ENCODE measurements at regions not wholly inside any gene's neighbourhood (a gene's known extent, or its start where the extent isn't known, plus 50 kb on each side); places are given as distances from the start of the nearest gene placed in this dataset.

- no peak overlapping the region for H3K27ac ChIP-seq (ENCODE audit: low read depth, low read length)
- no TSS peak for BruUV-seq (replicated peaks)
- no peak overlapping the region for H3K4me2 ChIP-seq (ENCODE audit: low read length)
- ChIA-PET POLR2A (no interaction called here), CTCF (no interaction called here), RAD21 (ENCODE audit: low non-redundant PET in 1 of 2, low total read pairs in 2 of 2, uncharacterized antibody in 2 of 2, unreplicated experiment in 2 of 2) (no interaction called here)
- no peak for TF ChIP-seq POLR2A (IDR thresholded peaks at IDR 0.05; ENCODE audit: borderline replicate concordance, extremely low read depth, insufficient read depth, insufficient read length)
- no peak for TF ChIP-seq FOSL1 (IDR thresholded peaks at IDR 0.05; ENCODE audit: low read depth)
- no peak for TF ChIP-seq YY1 (IDR thresholded peaks at IDR 0.05; ENCODE audit: extremely low read depth, insufficient replicate concordance, low read depth, low read length)
- no peak for TF ChIP-seq MAX (IDR thresholded peaks at IDR 0.05)
- TF ChIP-seq CTCF (IDR thresholded peaks at IDR 0.05 in 2 of 3, conservative IDR thresholded peaks at IDR 0.05 in 1 of 3; ENCODE audit: borderline replicate concordance in 1 of 3, insufficient read depth in 1 of 3, low read depth in 2 of 3, low read length in 2 of 3): no peak
- H3K4me1 ChIP-seq (ENCODE audit: control insufficient read depth in 1 of 2, insufficient read depth in 2 of 2, low read length in 2 of 2): no peaks in the 10 kb centered on the region
- no peaks in the 10 kb centered on the region for H3K27me3 ChIP-seq (ENCODE audit: insufficient read depth, low read length)
- H3K79me2 ChIP-seq (ENCODE audit: insufficient read depth, low read length): no peaks in the 10 kb centered on the region
- H3K9me3 ChIP-seq (ENCODE audit: control insufficient read depth in 1 of 2, insufficient read depth in 1 of 2, low read depth in 1 of 2, low read length in 2 of 2): no peaks in the 10 kb centered on the region
- no peaks in the 10 kb centered on the region for H3K36me3 ChIP-seq (ENCODE audit: control insufficient read depth in 1 of 2, insufficient read depth in 2 of 2, low read length in 2 of 2)
- intact Hi-C loops (cut with micrococcal nuclease): no loop called here
- H3K4me3 ChIP-seq (replicated peaks in 1 of 2; ENCODE audit: low read depth in 1 of 2, low read length in 2 of 2): no peak overlapping the region
- ATAC-seq: no peak
- no peak overlapping the region for H2AFZ ChIP-seq (ENCODE audit: low read depth, low read length, poor library complexity, severe bottlenecking)
- H4K20me1 ChIP-seq (ENCODE audit: insufficient read depth): no peaks in the 10 kb centered on the region
- no peaks in the 10 kb centered on the region for H3K9me2 ChIP-seq (ENCODE audit: insufficient read depth)
- H3K9ac ChIP-seq (ENCODE audit: low read length): no peak overlapping the region
- DNase-seq (ENCODE audit: low read depth, low spot score): no peak
Measured at GRCh38 chr6:147637620-147638195, 129.2 kb downstream of the SAMD5 start.

DNA sequence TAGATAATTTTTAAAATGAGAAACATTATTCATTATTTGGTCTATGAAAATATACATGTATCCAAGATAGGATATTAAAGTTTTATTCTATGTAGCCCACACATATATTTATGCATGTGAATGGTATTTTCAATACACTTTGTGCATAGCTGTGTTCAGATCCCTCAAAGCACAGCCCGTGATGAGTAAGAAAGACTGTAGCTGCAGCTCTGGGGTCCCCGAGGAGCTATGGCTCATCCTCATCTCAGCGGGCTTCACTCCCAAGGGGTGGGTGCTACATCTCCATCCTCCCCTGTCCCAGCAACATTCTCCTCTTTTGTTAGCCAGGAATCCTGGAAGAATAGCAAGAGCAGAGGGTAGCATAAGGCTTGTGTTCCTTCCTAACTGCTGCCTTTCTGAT lies 130.8 kb downstream of the SAMD5 start:
- no peak overlapping the region for H3K4me2 ChIP-seq (ENCODE audit: low read length)
- H4K20me1 ChIP-seq (ENCODE audit: insufficient read depth): no peaks in the 10 kb centered on the region
- H3K9me3 ChIP-seq (ENCODE audit: control insufficient read depth in 1 of 2, insufficient read depth in 1 of 2, low read depth in 1 of 2, low read length in 2 of 2): no peaks in the 10 kb centered on the region
- H3K27me3 ChIP-seq (ENCODE audit: insufficient read depth, low read length): no peaks in the 10 kb centered on the region
- H3K27ac ChIP-seq (ENCODE audit: low read depth, low read length): no peak overlapping the region
- no peaks in the 10 kb centered on the region for H3K4me1 ChIP-seq (ENCODE audit: control insufficient read depth in 1 of 2, insufficient read depth in 2 of 2, low read length in 2 of 2)
- H3K79me2 ChIP-seq (ENCODE audit: insufficient read depth, low read length): no peaks in the 10 kb centered on the region
- no peak for TF ChIP-seq TCF7L2 (IDR thresholded peaks at IDR 0.05; ENCODE audit: borderline replicate concordance, extremely low read depth, insufficient read depth, insufficient read length)
- no peak for TF ChIP-seq ZFX (IDR thresholded peaks at IDR 0.05)
- TF ChIP-seq ZNF274 (IDR thresholded peaks at IDR 0.05; ENCODE audit: low read depth, low read length): no peak
- no peak for TF ChIP-seq RAD21 (IDR thresholded peaks at IDR 0.05; ENCODE audit: low read depth)
- no peak for TF ChIP-seq CBX3 (IDR thresholded peaks at IDR 0.05; ENCODE audit: low read depth)
- TF ChIP-seq POLR2A (IDR thresholded peaks at IDR 0.05; ENCODE audit: borderline replicate concordance, extremely low read depth, insufficient read depth, insufficient read length): no peak
- H3K36me3 ChIP-seq (ENCODE audit: control insufficient read depth in 1 of 2, insufficient read depth in 2 of 2, low read length in 2 of 2): no peaks in the 10 kb centered on the region
- no TSS peak for BruUV-seq (replicated peaks)
- CTCF ChIA-PET: no interaction called here
- RAD21 ChIA-PET (ENCODE audit: low non-redundant PET in 1 of 2, low total read pairs in 2 of 2, uncharacterized antibody in 2 of 2, unreplicated experiment in 2 of 2): no interaction called here
- POLR2A ChIA-PET: no interaction called here
- no peak for DNase-seq (ENCODE audit: low read depth, low spot score)
- no peaks in the 10 kb centered on the region for H3K9me2 ChIP-seq (ENCODE audit: insufficient read depth)
- no peak for ATAC-seq
- intact Hi-C loops (cut with micrococcal nuclease): no loop called here
- no peak overlapping the region for H3K9ac ChIP-seq (ENCODE audit: low read length)
- no peak overlapping the region for H3K4me3 ChIP-seq (replicated peaks in 1 of 2; ENCODE audit: low read depth in 1 of 2, low read length in 2 of 2)
- no peak overlapping the region for H2AFZ ChIP-seq (ENCODE audit: low read depth, low read length, poor library complexity, severe bottlenecking)
